OCI-LY7 (cell line): ENCODE measurements at regions not wholly inside any gene's neighbourhood (a gene's known extent, or its start where the extent isn't known, plus 50 kb on each side); places are given as distances from the start of the nearest gene placed in this dataset.

Experiments
- BruUV-seq: library from RNA; stranded (reverse); fragments of 400-500 nt; replicated peaks from 2 replicates; lab custom pipeline; 2021; lab: Mats Ljungman, UMichigan
- CTCF ChIA-PET: fragments of 300-600 bp; sonication (Branson Sonifier 250); formaldehyde crosslinking; loops from one replicate; lab custom pipeline; 2022; ENCODE audit warnings: antibody characterized with exemption; ENCODE audit not compliant: unreplicated experiment; lab: Charles Lee
- POLR2A ChIA-PET: fragments of 300-600 bp; sonication (Branson Sonifier 250); formaldehyde crosslinking; loops from one replicate; lab custom pipeline; 2022; ENCODE audit warnings: antibody characterized with exemption; lab: Charles Lee
- DNase-seq: peaks from one replicate; pipeline ENCODE4 v3.0.0-alpha.2; 2015; ENCODE audit warnings: low spot score
- H2AFZ ChIP-seq: fragments of 200-600 bp; sonication (generic), shearing (Covaris generic); 2 replicates; pipeline ENCODE4 v1.6.1; 2014; ENCODE audit warnings: mild to moderate bottlenecking, antibody characterized with exemption, low read length, moderate library complexity
- H3K27ac ChIP-seq: fragments of 200-600 bp; sonication (generic); 2 replicates; pipeline ENCODE4 v1.5.1; 2014; ENCODE audit warnings: mixed run types, low read depth, mild to moderate bottlenecking, moderate library complexity, low read length, inconsistent platforms; ENCODE audit not compliant: poor library complexity, severe bottlenecking
- H3K36me3 ChIP-seq: fragments of 200-600 bp; sonication (generic); 2 replicates; pipeline ENCODE4 v1.6.1; 2014; ENCODE audit warnings: mild to moderate bottlenecking, antibody characterized with exemption, low read length, moderate library complexity, mixed read lengths; ENCODE audit not compliant: insufficient read depth
- H3K4me1 ChIP-seq: fragments of 200-600 bp; sonication (generic); 2 replicates; pipeline ENCODE4 v1.5.1; 2014; ENCODE audit warnings: mild to moderate bottlenecking, low read length; ENCODE audit not compliant: insufficient read depth, poor library complexity, severe bottlenecking
- H3K4me2 ChIP-seq: fragments of 200-600 bp; sonication (generic); 2 replicates; pipeline ENCODE4 v1.6.1; 2014; ENCODE audit warnings: mild to moderate bottlenecking, low read length
- H3K4me3 ChIP-seq: fragments of 200-600 bp; sonication (generic); 2 replicates; pipeline ENCODE4 v1.5.1; 2014; ENCODE audit warnings: mild to moderate bottlenecking, low read depth, low read length; ENCODE audit not compliant: poor library complexity, severe bottlenecking
- H3K79me2 ChIP-seq: fragments of 200-600 bp; sonication (generic); 2 replicates; pipeline ENCODE4 v1.6.1; 2016; ENCODE audit warnings: low read depth, mild to moderate bottlenecking, low read length, moderate library complexity, mixed read lengths; ENCODE audit not compliant: insufficient read depth
- H3K9me2 ChIP-seq: fragments of 200-600 bp; sonication (generic); 2 replicates; pipeline ENCODE4 v1.6.1; 2016; ENCODE audit warnings: mild to moderate bottlenecking, low read length, mixed read lengths; ENCODE audit not compliant: insufficient read depth
- H3K9me3 ChIP-seq: fragments of 200-600 bp; sonication (generic); 2 replicates; pipeline ENCODE4 v1.6.1; 2014; ENCODE audit warnings: mild to moderate bottlenecking, mixed run types, low read length, mixed read lengths
- H4K20me1 ChIP-seq: fragments of 200-600 bp; sonication (generic); 2 replicates; pipeline ENCODE4 v1.6.1; 2014; ENCODE audit warnings: mild to moderate bottlenecking, antibody characterized with exemption, low read length, moderate library complexity, mixed read lengths; ENCODE audit not compliant: insufficient read depth
- CTCF ChIP-seq: fragments of 200-600 bp; sonication (generic); conservative IDR thresholded peaks from 2 replicates; pipeline ENCODE4 v1.5.1; 2014; ENCODE audit warnings: mild to moderate bottlenecking, antibody characterized with exemption, low read length, moderate library complexity, mixed read lengths
- EZH2phosphoT487 ChIP-seq: fragments of 200-600 bp; sonication (generic); IDR thresholded peaks from 2 replicates; pipeline ENCODE4 v1.6.1; 2018; ENCODE audit warnings: low read depth, borderline replicate concordance, mild to moderate bottlenecking, mixed run types, antibody characterized with exemption, low read length, moderate library complexity, mixed read lengths
- intact Hi-C: fragments of 100-400 bp; cut with micrococcal nuclease; formaldehyde crosslinking; loops from one replicate; pipeline ENCODE4 v1.10.0; 2022; ENCODE audit not compliant: unreplicated experiment

DNA sequence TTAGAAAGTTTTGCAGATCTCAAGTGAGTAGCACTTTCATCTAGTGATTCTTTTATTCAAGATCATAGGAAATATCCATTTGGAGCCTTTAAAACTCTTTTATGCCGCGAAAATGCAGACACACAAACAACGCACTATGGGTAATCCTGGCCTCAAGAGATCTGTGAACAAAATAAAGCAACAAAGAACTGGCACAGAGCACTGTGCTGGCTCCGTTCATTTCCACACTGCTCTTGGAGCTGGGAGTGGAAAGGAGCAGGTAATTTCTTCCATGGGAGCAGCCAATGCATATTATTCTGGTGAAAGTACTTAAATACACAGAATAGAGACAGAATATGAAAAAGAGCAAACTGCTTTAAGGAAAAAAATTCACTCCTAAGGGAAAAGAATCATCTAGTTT lies 172.7 kb upstream of the FRG1 start:
- ChIA-PET CTCF (no interaction called here), POLR2A (interaction anchor here (1.3 kb wide), 1 partner anchor 9 kb away, joined by 7 read pairs; no protein-coding TSS in a partner anchor)
- H3K9me3 ChIP-seq, result no peaks in the 10 kb centered on the region
- no peaks in the 10 kb centered on the region for H3K9me2 ChIP-seq
- no TSS peak for BruUV-seq
- TF ChIP-seq CTCF (no peak), EZH2phosphoT487 (no peak)
- H3K4me1 ChIP-seq, result no peaks in the 10 kb centered on the region
- H3K4me3 ChIP-seq, result no peak overlapping the region
- no peaks in the 10 kb centered on the region for H4K20me1 ChIP-seq
- H2AFZ ChIP-seq, result no peak overlapping the region
- DNase-seq, result no peak
- H3K36me3 ChIP-seq, result no peaks in the 10 kb centered on the region
- H3K27ac ChIP-seq, result no peak overlapping the region
- H3K4me2 ChIP-seq, result no peak overlapping the region
- H3K79me2 ChIP-seq, result no peaks in the 10 kb centered on the region
- intact Hi-C loops, result no loop called here

GRCh38 chr4:189769131-189769530 lies 171.5 kb upstream of the FRG1 start:
- Histone ChIP-seq H2AFZ (no peak overlapping the region), H4K20me1 (no peaks in the 10 kb centered on the region), H3K4me3 (no peak overlapping the region), H3K4me1 (no peaks in the 10 kb centered on the region), H3K36me3 (no peaks in the 10 kb centered on the region), H3K9me3 (no peaks in the 10 kb centered on the region), H3K9me2 (no peaks in the 10 kb centered on the region), H3K4me2 (no peak overlapping the region), H3K27ac (no peak overlapping the region), H3K79me2 (no peaks in the 10 kb centered on the region)
- no peak for TF ChIP-seq EZH2phosphoT487
- no peak for TF ChIP-seq CTCF
- POLR2A ChIA-PET, result no interaction called here
- intact Hi-C loops, result no loop called here
- no TSS peak for BruUV-seq
- CTCF ChIA-PET, result no interaction called here
- DNase-seq, result no peak

GRCh38 chr4:189771696-189772361 lies 168.8 kb upstream of the FRG1 start:
- no peaks in the 10 kb centered on the region for H3K9me3 ChIP-seq

More at GRCh38 chr4:189771696-189772361, 168.8 kb upstream of the FRG1 start:
- Histone ChIP-seq H2AFZ (no peak overlapping the region), H3K4me2 (no peak overlapping the region), H3K79me2 (no peaks in the 10 kb centered on the region), H3K27ac (no peak overlapping the region), H3K9me2 (no peaks in the 10 kb centered on the region), H3K36me3 (no peaks in the 10 kb centered on the region), H4K20me1 (no peaks in the 10 kb centered on the region), H3K4me1 (no peaks in the 10 kb centered on the region), H3K4me3 (no peak overlapping the region)
- no peak for DNase-seq
- CTCF ChIA-PET, result no interaction called here
- POLR2A ChIA-PET, result interaction anchor here (0.6 kb wide), 1 partner anchor 515 kb away, joined by 3 read pairs; no protein-coding TSS in a partner anchor
- no TSS peak for BruUV-seq
- intact Hi-C loops, result no loop called here
- TF ChIP-seq EZH2phosphoT487 (no peak), CTCF (no peak)
